ENCODE measurements at regions not wholly inside any gene's neighbourhood (a gene's known extent, or its start where the extent isn't known, plus 50 kb on each side); places are given as distances from the start of the nearest gene placed in this dataset.
"Not testable (repeated sequence)": the region's sequence is repeated elsewhere in the genome, so short reads cannot be mapped to it uniquely, and the experiment has no call there.

DNA sequence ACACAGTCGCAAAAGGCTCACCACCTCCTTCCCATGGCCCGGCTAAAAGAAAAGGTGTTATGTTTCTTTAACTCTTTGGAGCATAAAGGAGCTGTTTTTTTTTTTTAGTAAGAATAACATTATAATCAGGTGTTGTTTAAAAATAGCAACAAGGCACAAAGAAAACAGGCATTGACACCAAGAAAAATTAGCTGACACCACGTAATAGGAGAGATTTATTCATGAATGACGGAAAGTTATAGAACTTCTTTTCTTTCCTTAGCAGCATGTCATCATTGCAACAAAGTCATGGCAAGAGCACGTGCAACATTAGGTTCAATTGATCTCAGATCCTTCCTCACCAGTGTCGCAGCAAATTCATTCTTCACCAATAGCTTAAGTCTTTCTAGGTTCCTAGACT lies 302.9 kb upstream of the ZFP42 start:
- H3K4me3 ChIP-seq = no peak overlapping the region
- H3K9me3 ChIP-seq (ENCODE audit: low read depth) = no peaks in the 10 kb centered on the region
- H3K4me1 ChIP-seq (ENCODE audit: low read depth) = no peaks in the 10 kb centered on the region
- no peak for DNase-seq (ENCODE audit: low read depth in 1 of 2, low spot score in 1 of 2)
- no peaks in the 10 kb centered on the region for H3K27me3 ChIP-seq
- H3K27ac ChIP-seq = no peak overlapping the region
- no peaks in the 10 kb centered on the region for H3K36me3 ChIP-seq
- TF ChIP-seq, protein P1, sequence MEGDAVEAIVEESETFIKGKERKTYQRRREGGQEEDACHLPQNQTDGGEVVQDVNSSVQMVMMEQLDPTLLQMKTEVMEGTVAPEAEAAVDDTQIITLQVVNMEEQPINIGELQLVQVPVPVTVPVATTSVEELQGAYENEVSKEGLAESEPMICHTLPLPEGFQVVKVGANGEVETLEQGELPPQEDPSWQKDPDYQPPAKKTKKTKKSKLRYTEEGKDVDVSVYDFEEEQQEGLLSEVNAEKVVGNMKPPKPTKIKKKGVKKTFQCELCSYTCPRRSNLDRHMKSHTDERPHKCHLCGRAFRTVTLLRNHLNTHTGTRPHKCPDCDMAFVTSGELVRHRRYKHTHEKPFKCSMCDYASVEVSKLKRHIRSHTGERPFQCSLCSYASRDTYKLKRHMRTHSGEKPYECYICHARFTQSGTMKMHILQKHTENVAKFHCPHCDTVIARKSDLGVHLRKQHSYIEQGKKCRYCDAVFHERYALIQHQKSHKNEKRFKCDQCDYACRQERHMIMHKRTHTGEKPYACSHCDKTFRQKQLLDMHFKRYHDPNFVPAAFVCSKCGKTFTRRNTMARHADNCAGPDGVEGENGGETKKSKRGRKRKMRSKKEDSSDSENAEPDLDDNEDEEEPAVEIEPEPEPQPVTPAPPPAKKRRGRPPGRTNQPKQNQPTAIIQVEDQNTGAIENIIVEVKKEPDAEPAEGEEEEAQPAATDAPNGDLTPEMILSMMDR (IDR thresholded peaks at IDR 0.05; ENCODE audit: low read depth, low read length) = no peak

DNA sequence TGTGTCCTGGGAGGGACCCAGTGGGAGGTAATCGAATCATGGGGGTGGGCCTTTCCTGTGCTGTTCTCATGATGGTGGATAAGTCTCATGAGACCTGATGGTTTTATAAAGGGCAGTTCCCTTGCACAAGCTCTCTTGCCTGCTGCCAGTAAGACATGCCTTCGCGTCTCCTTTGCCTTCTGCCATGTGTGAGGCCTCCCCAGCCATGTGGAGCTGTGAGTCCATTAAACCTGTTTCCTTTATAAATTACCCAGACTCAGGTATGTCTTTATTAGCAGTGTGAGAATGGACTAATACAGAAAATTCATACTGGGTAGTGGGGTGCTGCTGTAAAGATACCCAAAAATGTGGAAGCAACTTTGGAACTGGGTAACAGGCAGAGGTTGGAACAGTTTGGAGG lies 300.0 kb upstream of the ZFP42 start:
- not testable (repeated sequence) for DNase-seq (ENCODE audit: low read depth in 1 of 2, low spot score in 1 of 2); H3K36me3 ChIP-seq; H3K27ac ChIP-seq; H3K27me3 ChIP-seq; H3K9me3 ChIP-seq (ENCODE audit: low read depth); H3K4me3 ChIP-seq; H3K4me1 ChIP-seq (ENCODE audit: low read depth)

DNA sequence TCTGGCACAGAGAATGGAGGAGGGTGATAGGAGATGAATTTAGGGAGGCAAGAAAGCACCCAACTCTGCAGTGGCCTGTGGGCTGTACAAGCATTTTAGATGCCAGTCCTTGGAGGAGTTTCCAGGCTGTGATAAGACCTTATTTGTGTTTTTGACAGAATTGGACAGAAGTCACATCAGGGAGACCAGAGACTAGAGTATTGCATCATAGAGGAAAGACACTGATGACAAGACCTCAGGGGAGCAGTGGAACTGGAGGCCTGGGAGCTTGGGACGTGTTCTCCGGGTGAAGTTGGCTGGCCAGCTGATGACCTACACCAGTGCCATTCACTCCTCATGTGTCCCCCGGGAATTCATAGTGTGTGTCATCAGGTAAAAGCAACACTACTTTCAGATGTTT lies 284.0 kb upstream of the ZFP42 start:
- Histone ChIP-seq H3K27ac (no peak overlapping the region), H3K36me3 (no peaks in the 10 kb centered on the region), H3K4me1 (ENCODE audit: low read depth) (no peaks in the 10 kb centered on the region), H3K9me3 (ENCODE audit: low read depth) (no peaks in the 10 kb centered on the region), H3K27me3 (no peaks in the 10 kb centered on the region), H3K4me3 (no peak overlapping the region)
- TF ChIP-seq, protein P1 (IDR thresholded peaks at IDR 0.05; ENCODE audit: low read depth, low read length) = no peak
- DNase-seq (ENCODE audit: low read depth in 1 of 2, low spot score in 1 of 2) = no peak

DNA sequence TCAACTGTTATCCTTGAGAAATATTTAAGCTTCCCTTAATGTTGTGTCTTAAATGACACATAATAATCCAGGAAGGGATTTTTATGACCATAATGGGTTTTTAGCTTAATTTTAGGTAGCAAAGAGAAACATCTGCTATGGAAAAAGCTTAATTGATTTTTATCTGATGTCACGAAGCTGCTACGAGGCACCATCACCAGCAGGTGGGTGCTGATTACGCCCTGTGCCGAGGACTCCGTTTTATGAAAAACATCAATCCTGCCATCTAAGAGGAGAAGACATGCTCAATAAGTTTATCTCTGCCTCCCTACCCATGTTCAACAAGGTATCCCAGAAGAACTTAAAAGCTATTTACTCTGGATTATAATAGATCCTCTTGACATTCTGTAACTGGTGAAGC lies 280.6 kb upstream of the ZFP42 start:
- DNase-seq (ENCODE audit: low read depth in 1 of 2, low spot score in 1 of 2) = no peak
- Histone ChIP-seq H3K36me3 (no peaks in the 10 kb centered on the region), H3K27me3 (no peaks in the 10 kb centered on the region), H3K9me3 (ENCODE audit: low read depth) (no peaks in the 10 kb centered on the region), H3K4me3 (no peak overlapping the region), H3K27ac (no peak overlapping the region), H3K4me1 (ENCODE audit: low read depth) (no peaks in the 10 kb centered on the region)
- TF ChIP-seq, protein P1 (IDR thresholded peaks at IDR 0.05; ENCODE audit: low read depth, low read length) = no peak

DNA sequence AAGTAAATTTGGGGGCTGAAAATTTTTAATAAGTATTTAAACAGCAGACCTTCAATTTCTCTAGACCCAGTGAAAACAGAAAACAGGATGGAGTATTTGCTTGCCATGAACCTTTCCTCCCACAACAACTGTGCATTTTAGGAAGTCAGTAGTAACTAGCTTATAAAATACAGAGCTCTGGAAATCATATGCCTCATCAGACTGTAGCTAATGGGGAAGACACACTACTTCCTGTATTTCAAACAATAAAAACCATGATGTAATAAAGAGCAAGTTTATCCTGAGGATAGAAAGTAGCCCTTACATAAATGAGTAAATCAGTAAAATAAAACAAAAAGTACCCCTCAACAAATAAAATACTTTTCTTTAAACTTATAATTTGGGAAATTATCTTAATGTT lies 280.1 kb upstream of the ZFP42 start:
- no peaks in the 10 kb centered on the region for H3K36me3 ChIP-seq
- H3K4me3 ChIP-seq = no peak overlapping the region
- no peaks in the 10 kb centered on the region for H3K9me3 ChIP-seq (ENCODE audit: low read depth)
- DNase-seq (ENCODE audit: low read depth in 1 of 2, low spot score in 1 of 2) = no peak
- H3K4me1 ChIP-seq (ENCODE audit: low read depth) = no peaks in the 10 kb centered on the region
- H3K27me3 ChIP-seq = no peaks in the 10 kb centered on the region
- TF ChIP-seq, protein P1 (IDR thresholded peaks at IDR 0.05; ENCODE audit: low read depth, low read length) = no peak
- H3K27ac ChIP-seq = no peak overlapping the region

DNA sequence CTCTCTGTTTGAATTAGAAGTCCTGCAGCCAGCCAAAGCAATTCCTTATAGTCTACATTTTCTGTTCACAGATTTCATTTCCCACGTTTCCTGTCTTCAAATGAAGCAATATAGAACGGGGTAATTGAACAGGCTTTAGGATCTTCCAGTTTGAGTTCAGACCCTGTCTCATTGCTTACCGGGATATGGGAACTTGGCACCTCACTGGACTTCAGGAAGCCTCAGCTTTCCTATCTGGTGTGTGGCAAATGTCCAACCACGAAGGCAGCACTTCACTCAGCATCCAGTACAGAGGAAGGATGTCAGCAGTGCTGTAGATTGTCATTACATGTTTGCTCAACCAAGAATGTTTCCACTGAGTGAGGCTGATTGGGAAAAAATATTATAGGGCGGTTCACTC lies 271.1 kb upstream of the ZFP42 start:
- no peak overlapping the region for H3K27ac ChIP-seq
- TF ChIP-seq, protein P1 (IDR thresholded peaks at IDR 0.05; ENCODE audit: low read depth, low read length) = no peak
- DNase-seq (ENCODE audit: low read depth in 1 of 2, low spot score in 1 of 2) = no peak
- no peaks in the 10 kb centered on the region for H3K36me3 ChIP-seq
- H3K4me3 ChIP-seq = no peak overlapping the region
- H3K9me3 ChIP-seq (ENCODE audit: low read depth) = no peaks in the 10 kb centered on the region
- no peaks in the 10 kb centered on the region for H3K27me3 ChIP-seq
- H3K4me1 ChIP-seq (ENCODE audit: low read depth) = no peaks in the 10 kb centered on the region
